ENCODE measurements at regions not wholly inside any gene's neighbourhood (a gene's known extent, or its start where the extent isn't known, plus 50 kb on each side); places are given as distances from the start of the nearest gene placed in this dataset.

- intact Hi-C loops (cut with DNase I) = no loop called here
- Histone ChIP-seq H3K9me3 (no peaks in the 10 kb centered on the region), H3K27ac (no peak overlapping the region), H3K27me3 (replicated peaks; ENCODE audit: insufficient read depth) (no peaks in the 10 kb centered on the region), H3K4me1 (replicated peaks) (no peaks in the 10 kb centered on the region), H3K36me3 (no peaks in the 10 kb centered on the region), H3K4me3 (no peak overlapping the region)
- TF ChIP-seq CTCF (IDR thresholded peaks at IDR 0.05) (no peak), POLR2AphosphoS5 (IDR thresholded peaks at IDR 0.05) (no peak), POLR2A (IDR thresholded peaks at IDR 0.05) (no peak)
- no peak for DNase-seq (ENCODE audit: low spot score)
- 90% methylated on average over 4 of the region's 4 CpGs for WGBS
Observed at GRCh38 chr10:118193642-118194041, 146.9 kb upstream of the RAB11FIP2 start.

GRCh38 chr10:118181021-118181420 is 134.3 kb upstream of the RAB11FIP2 start:
- Histone ChIP-seq H3K27me3 (replicated peaks; ENCODE audit: insufficient read depth) (no peaks in the 10 kb centered on the region), H3K36me3 (no peaks in the 10 kb centered on the region), H3K9me3 (no peaks in the 10 kb centered on the region), H3K27ac (no peak overlapping the region), H3K4me3 (no peak overlapping the region), H3K4me1 (replicated peaks) (no peaks in the 10 kb centered on the region)
- DNase-seq (ENCODE audit: low spot score) = no peak
- intact Hi-C loops (cut with DNase I) = no loop called here
- WGBS = 96% methylated on average over 1 of the region's 1 CpG
- TF ChIP-seq POLR2AphosphoS5 (IDR thresholded peaks at IDR 0.05) (no peak), CTCF (IDR thresholded peaks at IDR 0.05) (no peak), POLR2A (IDR thresholded peaks at IDR 0.05) (no peak)

GRCh38 chr10:118175148-118175547 is 128.4 kb upstream of the RAB11FIP2 start:
- 74% methylated on average over 2 of the region's 2 CpGs for WGBS
- intact Hi-C loops (cut with DNase I) = no loop called here
- Histone ChIP-seq H3K4me1 (replicated peaks) (no peaks in the 10 kb centered on the region), H3K9me3 (no peaks in the 10 kb centered on the region), H3K27ac (no peak overlapping the region), H3K36me3 (no peaks in the 10 kb centered on the region), H3K4me3 (no peak overlapping the region), H3K27me3 (replicated peaks; ENCODE audit: insufficient read depth) (no peaks in the 10 kb centered on the region)
- no peak for DNase-seq (ENCODE audit: low spot score)
- TF ChIP-seq POLR2A (IDR thresholded peaks at IDR 0.05) = no peak
- no peak for TF ChIP-seq CTCF (IDR thresholded peaks at IDR 0.05)
- no peak for TF ChIP-seq POLR2AphosphoS5 (IDR thresholded peaks at IDR 0.05)

- Histone ChIP-seq H3K36me3 (no peaks in the 10 kb centered on the region), H3K9me3 (no peaks in the 10 kb centered on the region), H3K27ac (no peak overlapping the region), H3K4me3 (no peak overlapping the region), H3K4me1 (replicated peaks) (no peaks in the 10 kb centered on the region), H3K27me3 (replicated peaks; ENCODE audit: insufficient read depth) (no peaks in the 10 kb centered on the region)
- no peak for TF ChIP-seq POLR2A (IDR thresholded peaks at IDR 0.05)
- intact Hi-C loops (cut with DNase I) = no loop called here
- WGBS = 76% methylated on average over 2 of the region's 2 CpGs
- DNase-seq (ENCODE audit: low spot score) = no peak
Observed at GRCh38 chr10:118173296-118173695, 126.6 kb upstream of the RAB11FIP2 start.

- Histone ChIP-seq H3K36me3 (no peaks in the 10 kb centered on the region), H3K4me1 (replicated peaks) (no peaks in the 10 kb centered on the region), H3K4me3 (no peak overlapping the region), H3K27me3 (replicated peaks; ENCODE audit: insufficient read depth) (no peaks in the 10 kb centered on the region), H3K9me3 (no peaks in the 10 kb centered on the region), H3K27ac (no peak overlapping the region)
- no peak for DNase-seq (ENCODE audit: low spot score)
- intact Hi-C loops (cut with DNase I) = no loop called here
- WGBS = 45% methylated on average over 1 of the region's 1 CpG
- TF ChIP-seq CTCF (IDR thresholded peaks at IDR 0.05) (no peak), POLR2A (IDR thresholded peaks at IDR 0.05) (no peak), POLR2AphosphoS5 (IDR thresholded peaks at IDR 0.05) (no peak)
Observed at GRCh38 chr10:118171861-118172260, 125.1 kb upstream of the RAB11FIP2 start.

Measured in prostate gland (tissue), 2 donors.